Hematopoietic multipotent progenitor cell treated with erythropoietin and hydrocortisone succinate and interleukin-3 and kit ligand, for 6 days (in vitro differentiated cells): ENCODE measurements at regions not wholly inside any gene's neighbourhood (a gene's known extent, or its start where the extent isn't known, plus 50 kb on each side); places are given as distances from the start of the nearest gene placed in this dataset.
"Not testable (repeated sequence)": the region's sequence is repeated elsewhere in the genome, so short reads cannot be mapped to it uniquely, and the experiment has no call there.

Experiments
- DNase-seq: peaks from one replicate; pipeline ENCODE4 v3.0.0-alpha.2; 2015

GRCh38 chr5:114949756-114950155 is 220.0 kb downstream of the TRIM36 start:
- DNase-seq = no peak

GRCh38 chr5:114948986-114949621 is 220.6 kb downstream of the TRIM36 start:
- DNase-seq = no peak

GRCh38 chr5:114948363-114948762 is 221.3 kb downstream of the TRIM36 start:
- no peak for DNase-seq

DNA sequence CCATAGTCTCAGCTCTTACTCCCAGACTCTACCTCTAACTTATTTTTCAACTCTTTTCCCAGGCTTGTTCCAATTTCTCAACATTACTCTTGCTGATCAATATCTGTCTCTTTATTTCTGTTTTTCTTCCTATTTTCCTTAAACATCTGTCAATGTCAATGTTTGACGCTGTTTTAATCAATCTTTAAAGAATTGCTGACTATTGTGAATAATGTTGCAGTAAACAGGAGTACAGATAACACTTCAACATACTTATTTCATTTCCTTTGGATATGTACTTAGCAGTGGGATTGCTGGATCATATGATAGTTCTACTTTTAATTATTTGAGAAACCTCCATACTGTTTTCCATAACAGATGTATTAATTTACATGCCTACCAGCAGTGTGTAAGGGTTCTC is 229.0 kb downstream of the TRIM36 start:
- no peak for DNase-seq

- no peak for DNase-seq
Observed at GRCh38 chr5:114935490-114935889, 234.2 kb downstream of the TRIM36 start.

DNA sequence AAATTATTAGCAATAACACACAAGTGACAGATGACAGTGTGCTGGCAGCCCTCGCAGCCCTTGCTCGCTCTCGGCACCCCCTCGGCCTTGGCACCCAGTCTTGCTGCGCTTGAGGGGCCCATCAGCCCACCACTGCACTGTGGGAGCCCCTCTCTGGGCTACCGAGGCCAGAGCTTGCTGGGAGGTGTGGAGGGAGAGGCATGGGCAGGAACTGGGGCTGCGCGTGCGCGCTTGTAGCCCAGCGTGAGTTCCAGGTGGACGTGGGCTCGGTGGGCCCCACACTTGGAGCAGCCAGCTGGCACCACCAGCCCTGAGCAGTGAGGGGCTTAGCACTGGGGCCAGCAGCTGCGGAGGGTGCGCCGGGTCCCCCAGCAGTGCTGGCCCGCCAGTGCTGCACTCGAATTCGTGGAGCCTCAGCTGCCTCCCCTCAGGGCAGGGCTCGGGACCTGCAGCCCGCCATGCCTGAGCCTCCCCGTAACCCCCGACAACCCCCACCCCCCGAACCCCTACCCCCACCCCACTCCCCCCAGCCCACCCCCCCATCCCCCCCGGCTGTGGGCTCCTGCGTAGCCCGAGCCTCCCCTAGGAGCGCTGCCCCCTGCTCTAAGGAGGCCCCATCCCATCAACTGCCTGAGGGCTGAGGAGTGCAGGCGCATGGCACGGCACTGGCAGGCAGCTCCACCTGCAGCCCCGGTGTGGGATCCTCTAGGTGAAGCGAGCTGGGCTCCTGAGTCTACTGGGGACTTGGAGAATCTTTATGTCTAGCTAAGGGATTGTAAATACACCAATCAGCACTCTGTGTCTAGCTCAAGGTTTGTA is 240.9 kb downstream of the TRIM36 start:
- DNase-seq = no peak

DNA sequence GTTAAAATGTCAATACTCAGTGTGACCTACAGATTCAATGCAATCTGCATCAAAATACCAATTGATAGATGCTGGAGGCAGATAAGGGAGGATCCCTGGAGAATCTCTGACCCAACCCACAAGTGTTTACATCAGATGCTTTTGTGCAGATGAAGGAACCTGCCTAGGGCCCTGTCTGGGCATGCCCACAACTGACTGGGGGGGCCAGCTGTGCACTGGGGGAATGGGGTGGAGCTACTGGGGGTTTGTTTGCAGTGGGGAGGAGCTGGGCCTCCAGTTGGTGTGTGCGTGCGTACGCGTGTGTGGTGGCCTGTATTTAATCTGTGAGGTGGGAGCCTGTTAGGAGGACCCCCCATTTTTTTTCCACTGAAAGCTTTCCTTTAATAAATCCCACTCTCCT is 244.9 kb downstream of the TRIM36 start:
- no peak for DNase-seq

GRCh38 chr5:114912189-114912920 is 257.4 kb downstream of the TRIM36 start:
- no peak for DNase-seq

DNA sequence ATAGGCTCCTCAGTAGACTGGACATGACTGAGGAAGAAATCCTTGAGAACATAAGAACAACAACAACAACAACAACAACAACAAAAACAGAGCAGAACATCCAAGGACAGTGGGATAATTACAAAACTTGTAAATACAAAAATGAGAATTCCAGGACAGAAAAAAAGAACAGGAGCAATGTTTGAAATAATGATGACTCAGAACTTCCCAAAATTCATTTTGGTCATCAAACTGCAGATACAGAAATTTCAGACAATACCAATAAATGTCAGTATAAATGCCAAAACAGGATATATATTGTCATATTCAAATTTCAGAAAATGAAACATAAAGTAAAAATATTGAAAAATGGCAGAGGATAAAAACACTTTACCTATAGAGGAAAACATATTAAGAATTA is 259.0 kb downstream of the TRIM36 start:
- no peak for DNase-seq

DNA sequence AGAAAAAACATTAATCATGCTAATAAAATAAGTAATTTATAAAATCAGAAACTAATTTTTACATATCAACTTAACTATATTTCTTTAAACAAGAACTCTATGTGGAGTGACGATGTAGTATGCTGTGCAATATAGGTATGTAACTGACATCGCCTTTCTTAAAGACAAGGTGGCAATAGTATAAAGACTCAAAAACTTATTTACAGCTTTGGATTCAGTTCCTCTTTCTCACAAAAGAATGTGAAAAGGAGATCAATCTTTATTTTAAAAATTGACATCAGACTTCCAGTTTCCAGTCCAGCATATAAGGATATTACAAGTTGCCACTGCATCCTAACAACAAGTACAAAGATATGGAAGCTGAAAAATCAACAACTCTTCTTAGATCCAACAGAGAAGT is 260.3 kb downstream of the TRIM36 start:
- no peak for DNase-seq

GRCh38 chr5:114903767-114904166 is 265.9 kb downstream of the TRIM36 start:
- no peak for DNase-seq

DNA sequence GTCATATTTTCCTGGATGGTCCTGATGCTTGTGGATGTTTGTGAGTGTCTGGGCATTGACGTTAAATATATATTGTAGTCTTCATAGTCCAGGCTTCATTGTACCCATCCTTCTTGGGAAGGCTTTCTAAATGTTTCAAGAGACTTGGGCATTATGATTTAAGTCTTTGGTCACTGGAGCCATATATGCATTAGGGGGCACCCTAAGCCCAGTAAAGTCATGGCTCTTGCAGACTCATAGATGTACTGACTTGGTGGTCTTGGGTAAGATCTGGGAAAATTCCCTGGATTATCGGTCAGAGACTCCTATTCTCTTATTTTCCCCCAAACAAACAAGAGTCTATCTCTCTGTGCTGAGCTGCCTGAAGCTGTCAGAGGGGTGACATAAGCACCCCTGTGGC is 271.1 kb downstream of the TRIM36 start:
- DNase-seq = no peak

DNA sequence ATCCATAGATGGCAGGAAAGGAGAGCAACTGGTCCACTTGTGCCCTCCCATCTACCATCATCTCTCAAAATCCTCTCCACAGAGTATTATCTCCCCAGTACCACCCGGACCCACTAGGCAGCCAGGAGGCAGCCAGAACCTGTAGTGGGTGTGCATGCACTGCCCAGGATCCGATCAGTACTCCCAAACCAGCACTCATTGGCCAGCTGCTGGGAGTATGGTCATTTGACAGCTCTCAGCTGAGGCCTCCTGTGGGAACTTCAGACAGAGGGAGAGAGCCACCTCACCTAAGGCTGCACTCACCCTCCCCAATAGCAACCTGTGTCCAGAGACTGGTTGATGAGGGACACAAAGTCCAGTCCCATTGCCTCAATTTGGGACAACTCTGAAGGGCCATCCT is 286.0 kb downstream of the TRIM36 start:
- DNase-seq = no peak

GRCh38 chr5:114859438-114859735 is 310.3 kb downstream of the TRIM36 start:
- no peak for DNase-seq

- DNase-seq = no peak
Observed at GRCh38 chr5:114858665-114859437, 310.9 kb downstream of the TRIM36 start.

DNA sequence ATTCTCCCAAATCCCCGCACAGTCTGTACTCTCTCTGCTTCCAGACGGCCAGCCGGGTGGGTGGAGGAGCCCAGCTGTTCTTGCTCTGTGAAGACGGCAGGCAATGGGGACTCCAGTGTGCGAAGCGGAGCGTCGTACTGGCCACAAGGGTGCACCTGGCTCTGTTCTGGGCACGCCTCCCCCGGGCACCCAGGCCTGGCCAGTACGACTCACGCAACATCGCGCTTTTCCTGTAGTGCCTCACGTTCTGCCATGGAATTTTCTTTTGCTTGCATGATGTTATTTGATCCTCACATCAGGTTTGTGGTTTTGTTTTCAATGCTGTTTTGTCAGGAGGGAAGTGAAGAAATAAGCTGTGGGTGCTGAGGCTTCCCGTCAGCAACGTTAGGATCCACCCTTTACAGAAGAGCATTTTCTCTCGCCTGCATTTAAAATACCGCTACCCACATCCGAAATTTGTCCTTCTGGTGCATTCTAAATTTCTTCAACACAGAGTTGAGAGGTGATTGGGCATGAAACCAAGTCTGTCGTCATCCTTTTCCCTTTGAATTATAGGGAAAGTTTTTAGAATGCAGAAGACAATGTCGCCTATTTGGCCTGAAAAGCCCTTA is 311.7 kb downstream of the TRIM36 start:
- DNase-seq = peak; percentile 41

GRCh38 chr5:114844711-114845110 is 325.0 kb downstream of the TRIM36 start:
- DNase-seq = not testable (repeated sequence)

DNA sequence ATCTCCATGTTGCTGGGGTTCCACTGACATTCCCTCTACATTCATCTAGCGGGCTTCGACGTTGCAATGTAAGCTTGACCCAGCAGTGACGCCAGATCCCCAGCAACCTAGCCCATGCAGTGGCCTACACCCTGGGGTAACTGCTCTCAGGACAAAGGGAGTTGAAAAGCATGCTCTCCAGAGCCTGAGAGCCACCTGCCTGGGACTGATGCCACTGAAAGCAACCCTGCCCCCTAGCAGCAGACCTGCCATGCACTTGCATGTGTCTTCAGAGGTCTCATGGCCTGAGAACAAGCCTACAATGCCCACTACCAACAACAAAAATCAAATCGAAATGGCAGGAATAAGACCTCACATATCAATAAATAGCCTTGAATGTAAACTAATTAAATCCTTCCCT is 330.3 kb downstream of the TRIM36 start:
- DNase-seq = no peak

DNA sequence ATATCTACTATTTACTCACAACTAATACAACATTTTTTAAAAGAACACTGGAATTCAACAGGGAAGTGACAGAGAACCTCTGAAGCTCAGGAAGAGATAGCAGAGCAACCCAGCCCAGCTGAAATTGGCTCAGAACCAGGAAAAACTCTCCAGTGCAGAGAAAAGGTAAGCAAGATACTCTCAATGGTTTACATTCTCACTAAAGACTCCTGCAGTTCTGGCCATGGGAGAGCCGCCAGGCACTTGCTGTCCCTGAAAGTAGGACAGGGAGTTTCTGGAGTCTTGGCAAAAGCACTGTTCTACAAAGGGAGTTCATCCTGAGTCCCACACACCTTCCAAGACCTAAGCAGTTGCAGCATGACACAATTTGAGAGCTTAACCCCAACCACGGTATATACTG is 330.8 kb downstream of the TRIM36 start:
- no peak for DNase-seq

GRCh38 chr5:114830114-114830513 is 339.6 kb downstream of the TRIM36 start:
- DNase-seq = no peak

DNA sequence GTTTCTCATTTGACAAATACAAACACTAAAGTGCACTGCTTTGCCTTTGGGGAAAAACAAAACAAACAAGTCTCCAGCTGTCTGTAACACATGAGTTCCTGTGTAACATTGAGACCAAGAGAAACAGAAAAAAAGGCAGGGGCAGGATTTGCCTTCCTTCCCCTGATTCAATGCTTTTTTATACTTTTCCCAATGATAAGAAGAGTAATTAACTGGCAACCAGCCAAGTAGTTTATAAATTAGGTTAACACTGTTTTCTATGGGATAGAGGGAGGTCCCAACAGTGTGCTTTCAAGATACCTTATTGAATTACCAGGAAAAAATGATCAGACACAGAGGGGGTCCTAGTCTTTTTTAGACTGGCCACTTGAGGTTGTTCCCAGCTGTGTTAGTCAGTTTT is 346.8 kb downstream of the TRIM36 start:
- no peak for DNase-seq

GRCh38 chr5:114822436-114822835 is 347.3 kb downstream of the TRIM36 start:
- no peak for DNase-seq

DNA sequence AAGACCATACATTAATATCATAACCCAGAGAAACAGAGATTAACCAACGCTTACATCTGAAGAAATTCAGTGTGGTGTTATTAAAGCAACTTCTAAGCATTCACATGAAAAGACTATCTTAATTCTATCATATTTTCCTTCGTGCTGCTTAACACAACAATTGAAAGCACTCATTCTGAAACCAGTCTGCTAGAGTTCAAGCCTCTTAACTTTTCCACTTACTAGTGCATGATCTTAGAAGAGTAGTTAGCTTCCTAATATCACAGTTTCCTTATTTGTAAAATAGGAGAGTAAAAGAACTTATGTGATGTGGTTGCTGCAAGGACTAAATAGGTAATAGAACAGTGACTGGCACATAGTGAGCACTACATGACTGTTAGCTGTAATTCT is 379.3 kb downstream of the TRIM36 start:
- no peak for DNase-seq
